HG03097 (cell line): ENCODE measurements at regions not wholly inside any gene's neighbourhood (a gene's known extent, or its start where the extent isn't known, plus 50 kb on each side); places are given as distances from the start of the nearest gene placed in this dataset.
"Not testable (repeated sequence)": the region's sequence is repeated elsewhere in the genome, so short reads cannot be mapped to it uniquely, and the experiment has no call there.

Source experiments
- ATAC-seq: cut with Tn5 transposase; IDR thresholded peaks from one replicate; pipeline ENCODE4 v1.9.1; 2021; ENCODE audit not compliant: unreplicated experiment, low FRiP score

DNA sequence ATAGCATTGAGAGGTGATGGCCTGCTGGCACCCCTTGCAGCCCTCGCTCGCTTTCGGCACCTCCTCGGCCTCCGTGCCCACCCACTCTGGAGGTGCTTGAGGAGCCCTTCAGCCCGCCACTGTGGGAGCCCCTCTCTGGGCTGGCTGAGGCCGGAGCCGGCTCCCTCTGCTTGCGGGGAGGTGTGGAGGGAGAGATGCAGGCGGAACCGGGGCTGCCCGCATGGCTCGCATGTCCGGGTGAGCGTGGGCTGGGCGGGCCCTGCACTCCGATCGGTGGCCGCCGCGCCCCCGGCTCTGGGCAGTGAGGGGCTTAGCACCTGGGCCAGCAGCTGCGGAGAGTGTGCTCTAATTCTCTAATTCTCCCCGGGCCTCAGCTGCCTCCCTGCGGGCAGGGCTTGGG is 101.1 kb downstream of the KIF4B start:
- ATAC-seq: no peak

DNA sequence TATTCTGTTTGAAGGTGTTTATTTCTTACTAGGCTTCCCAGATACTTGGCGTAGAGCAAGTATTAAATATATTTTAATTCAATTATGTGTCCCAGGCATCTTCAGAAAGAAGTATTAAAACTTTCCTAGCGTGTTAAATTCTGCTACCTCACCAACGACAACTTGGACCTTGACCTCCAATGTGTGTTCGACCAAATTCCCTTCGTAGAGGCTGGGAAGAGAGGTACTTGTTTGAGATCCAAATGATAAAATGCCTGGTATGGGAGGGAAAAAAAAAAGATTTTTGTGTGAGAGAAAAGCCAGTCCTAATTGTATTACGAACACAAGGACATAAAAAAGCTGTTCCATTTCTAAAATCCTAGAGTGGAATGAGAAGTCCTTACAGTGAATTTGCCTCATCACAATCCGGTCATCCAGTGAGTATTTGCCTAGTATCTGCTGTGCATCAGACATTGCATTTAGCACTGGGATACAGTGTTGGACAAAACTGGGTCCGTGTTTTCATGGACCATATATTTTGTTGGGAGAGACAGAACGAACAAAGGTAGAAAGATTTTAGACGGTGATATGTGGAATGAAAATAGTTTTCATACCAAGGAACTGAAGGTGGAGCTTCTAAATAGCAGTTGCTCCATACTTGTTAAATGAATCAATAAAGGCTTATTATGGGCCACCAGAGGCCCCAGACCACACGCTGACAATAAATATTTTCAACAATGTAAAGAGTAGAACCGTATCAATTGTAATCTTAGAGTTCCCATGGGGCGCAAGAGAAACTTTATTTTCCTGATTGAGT is 103.1 kb downstream of the KIF4B start:
- no peak for ATAC-seq

DNA sequence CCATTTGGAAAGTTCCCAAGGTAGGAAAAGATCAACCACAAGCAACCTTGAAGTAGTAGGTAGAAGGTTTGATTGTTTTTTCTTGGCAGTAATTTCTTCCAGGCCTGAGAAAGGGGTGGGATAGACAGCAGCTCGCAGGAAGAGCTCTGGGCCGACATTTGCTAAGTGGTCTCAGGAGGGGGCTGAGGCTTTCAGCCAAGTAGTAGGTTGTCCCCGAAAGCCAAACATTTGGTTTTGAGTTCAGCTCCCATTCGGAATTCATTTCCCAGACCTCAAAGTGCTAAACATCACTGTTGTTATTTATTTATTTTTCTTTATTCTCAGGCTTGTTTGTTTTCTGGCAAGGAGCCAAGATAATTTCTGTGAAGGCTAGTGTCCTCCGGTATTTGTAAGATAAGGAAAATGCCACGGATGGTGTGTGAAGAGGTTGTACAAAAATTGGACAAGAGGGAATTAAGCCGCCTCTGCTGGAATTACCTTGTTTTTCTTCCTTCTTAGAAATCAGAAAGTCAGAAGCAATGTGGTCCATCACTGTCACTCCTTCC is 112.1 kb downstream of the KIF4B start:
- no peak for ATAC-seq

DNA sequence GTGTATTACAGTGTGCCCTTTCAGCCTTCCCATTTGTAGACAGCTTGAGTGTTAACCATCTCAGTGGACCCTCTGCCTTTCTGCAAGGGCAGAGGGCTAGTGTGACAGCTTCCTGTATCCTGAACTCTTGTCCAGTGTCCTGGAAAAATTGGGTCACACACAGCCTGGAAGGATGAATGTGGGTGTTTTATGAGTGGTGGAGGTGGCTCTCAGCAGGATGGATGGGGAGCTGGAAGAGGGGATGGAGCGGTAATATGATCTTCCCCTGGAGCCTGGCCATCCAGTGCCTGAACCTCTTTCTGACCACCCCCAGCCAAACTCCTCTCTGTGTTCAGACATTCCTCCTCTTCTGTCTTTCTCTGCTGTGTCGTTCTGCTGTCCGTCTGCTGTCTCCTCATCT is 113.0 kb downstream of the KIF4B start:
- ATAC-seq: no peak

GRCh38 chr5:155127552-155127951 is 114.0 kb downstream of the KIF4B start:
- ATAC-seq: no peak

DNA sequence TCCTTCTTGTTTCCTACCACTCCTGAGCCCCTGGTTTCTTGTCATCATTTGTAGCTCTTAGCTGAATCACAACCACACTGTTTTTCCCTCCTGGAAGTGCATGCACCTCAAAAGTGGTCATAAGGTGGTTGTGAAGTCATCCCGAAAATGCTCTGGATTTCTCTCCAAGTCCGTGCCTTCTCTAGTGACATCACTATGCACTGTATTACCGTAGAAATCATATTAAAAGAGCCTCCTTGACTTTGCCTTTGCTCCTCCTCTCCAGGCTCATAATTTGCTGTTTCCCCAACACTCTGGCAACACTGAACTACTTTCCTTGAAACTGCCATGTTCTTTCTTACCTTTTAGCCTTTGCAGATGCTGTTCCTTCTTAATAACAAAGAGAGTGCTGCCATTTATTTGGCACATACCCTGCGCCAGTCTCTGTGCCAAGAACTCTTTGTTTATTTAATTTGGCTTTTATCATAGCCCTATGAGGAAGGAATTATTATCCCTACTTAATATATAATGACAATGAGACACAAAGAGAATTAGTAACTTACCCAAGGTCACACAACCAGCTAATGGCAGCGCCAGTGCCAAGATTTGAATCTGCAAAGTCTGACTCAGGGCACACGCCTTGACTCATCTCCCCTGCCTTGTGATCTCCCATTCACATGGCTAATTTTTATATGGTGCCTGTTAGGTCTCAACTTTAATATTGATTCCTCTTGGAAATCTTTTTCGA is 115.4 kb downstream of the KIF4B start:
- no peak for ATAC-seq

DNA sequence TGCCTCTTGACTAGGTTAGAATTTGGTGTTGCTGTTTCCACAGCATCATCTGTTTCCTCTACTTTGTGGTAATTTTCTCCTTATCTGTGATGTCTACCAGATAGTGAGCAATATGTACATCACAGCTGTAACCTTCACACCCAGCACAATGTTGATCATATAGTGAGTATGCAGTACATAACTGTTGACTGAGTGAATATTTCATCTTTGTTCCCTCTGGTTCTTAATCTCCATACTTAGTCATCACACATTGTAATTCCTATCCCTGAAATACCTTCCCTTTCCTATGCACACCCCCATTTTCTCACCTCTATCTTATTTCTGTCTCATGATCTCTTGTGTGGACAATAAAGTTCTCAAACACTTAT is 115.9 kb downstream of the KIF4B start:
- ATAC-seq: no peak

DNA sequence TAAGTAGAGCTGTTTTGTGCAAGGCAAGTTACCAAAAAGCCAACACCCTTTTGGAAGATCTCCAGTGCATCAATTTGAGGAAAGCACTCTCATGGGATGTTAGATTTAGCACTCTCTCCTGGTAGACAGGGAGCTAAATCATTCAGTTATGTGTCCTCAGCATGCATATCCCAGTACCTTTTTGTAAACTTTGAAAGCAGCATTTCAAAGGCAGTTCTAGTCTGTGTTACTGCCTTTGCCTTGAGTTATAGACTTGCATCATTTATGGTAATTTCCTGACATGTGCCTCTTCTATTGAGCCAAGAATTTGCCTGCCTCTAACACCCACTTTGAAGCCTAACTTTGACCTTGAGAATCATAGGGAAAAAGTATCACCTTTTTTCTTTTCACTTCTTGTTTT is 120.6 kb downstream of the KIF4B start:
- ATAC-seq: no peak

- no peak for ATAC-seq
These were observed 122.8 kb downstream of the KIF4B start for GRCh38 chr5:155136216-155136850.

DNA sequence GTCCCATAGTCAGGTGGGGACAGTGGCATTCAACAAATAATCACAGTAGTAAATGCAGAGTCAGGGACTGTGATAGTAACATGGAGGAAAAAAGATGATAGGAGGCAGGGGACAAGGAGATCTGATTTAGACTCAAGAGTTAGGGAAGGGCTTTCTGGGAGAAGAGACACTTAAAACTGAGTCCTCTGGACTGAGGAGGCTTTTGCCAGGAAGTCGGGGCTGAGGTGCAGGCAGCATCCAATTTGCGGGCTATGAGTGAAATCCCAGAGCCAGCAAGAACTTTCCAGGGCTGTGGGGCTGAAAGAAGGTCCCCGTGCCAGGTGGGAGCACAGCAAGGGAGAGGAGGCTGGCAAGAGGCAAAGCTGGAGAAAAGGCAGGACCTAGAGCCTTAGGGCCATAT is 124.1 kb downstream of the KIF4B start:
- no peak for ATAC-seq

GRCh38 chr5:155140646-155141045 is 127.1 kb downstream of the KIF4B start:
- ATAC-seq: no peak

- no peak for ATAC-seq
These were observed 131.4 kb downstream of the KIF4B start for GRCh38 chr5:155144956-155145355.

DNA sequence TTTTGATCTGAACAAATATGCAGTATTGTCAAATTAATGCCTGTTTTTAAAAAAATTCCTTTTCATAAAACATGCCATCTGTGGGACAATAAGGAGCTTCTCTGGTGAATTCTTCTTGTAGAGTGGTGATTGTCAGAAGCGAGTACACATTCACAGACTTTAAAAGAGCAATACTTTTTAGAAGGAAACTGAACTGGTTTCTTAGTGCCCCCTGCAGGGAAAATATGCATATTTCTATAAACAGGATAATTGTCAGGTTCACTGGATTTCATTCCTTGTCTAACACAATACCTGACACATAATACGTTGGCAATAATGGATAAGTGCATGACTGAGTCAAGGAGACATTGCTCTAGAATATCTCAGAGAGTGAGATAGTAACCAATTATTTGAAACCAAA is 133.7 kb downstream of the KIF4B start:
- no peak for ATAC-seq

- ATAC-seq: no peak
These were observed 135.1 kb downstream of the KIF4B start for GRCh38 chr5:155148694-155149093.

- no peak for ATAC-seq
These were observed 136.5 kb downstream of the KIF4B start for GRCh38 chr5:155150012-155150411.

DNA sequence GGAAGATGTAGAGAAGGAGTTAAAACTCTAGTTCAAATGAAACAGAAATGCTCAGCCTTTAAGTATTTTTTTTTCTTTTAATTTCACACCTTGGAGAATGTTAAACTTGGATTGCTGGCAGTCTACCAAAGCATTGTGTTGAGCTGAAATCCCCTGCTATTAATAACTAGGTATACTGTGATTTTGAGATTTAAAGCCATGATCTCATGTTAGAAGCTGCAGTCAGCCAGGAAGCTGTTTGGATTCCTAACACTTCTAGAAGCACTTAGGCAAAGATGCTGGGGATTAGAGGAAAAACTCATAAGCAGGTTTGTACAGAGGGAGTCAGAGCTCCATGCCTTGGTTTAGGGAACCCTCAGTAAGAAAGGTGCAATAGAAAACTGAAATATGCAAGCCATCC is 141.4 kb downstream of the KIF4B start:
- ATAC-seq: no peak

- ATAC-seq: not testable (repeated sequence)
These were observed 149.5 kb downstream of the KIF4B start for GRCh38 chr5:155163084-155163483.

DNA sequence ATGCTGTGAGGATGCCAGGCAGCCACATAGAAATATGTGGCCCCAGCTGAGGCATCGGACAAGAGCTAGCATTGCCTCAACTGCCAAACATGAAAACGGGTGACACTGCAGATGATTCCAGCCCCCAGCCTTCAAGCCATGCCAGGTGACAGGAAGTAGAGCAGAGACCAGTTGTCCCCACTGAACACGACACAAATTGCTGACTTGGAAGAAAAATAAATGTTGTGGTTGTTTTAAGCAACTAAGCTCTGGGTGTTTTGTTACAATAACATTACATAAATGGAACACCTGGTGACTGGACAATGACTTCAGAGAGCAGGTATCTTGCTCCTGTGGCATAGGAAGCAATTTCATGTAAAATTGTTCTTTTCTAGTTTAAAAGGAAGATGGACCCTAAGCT is 154.2 kb downstream of the KIF4B start:
- ATAC-seq: no peak

DNA sequence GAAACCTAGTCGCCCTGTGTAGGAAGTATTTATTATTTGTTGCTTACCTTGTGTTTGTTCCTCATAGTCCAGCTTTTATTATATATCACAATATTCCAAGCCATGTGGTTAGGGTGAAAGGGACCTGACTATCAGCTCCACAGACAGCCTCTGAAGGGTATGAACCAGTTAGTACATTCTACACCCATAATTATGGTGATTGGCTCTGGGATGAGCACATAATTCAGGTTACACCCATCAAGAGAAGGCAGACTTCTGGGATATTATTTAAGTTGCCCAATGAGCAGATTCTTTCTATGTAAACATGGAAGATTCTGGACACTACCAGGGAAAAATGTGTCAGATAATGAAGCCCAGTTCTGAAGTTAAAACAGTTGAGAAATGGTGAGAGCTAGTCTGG is 168.0 kb downstream of the KIF4B start:
- ATAC-seq: no peak

GRCh38 chr5:155189476-155189875 is 175.9 kb downstream of the KIF4B start:
- no peak for ATAC-seq

GRCh38 chr5:155189981-155190380 is 176.4 kb downstream of the KIF4B start:
- ATAC-seq: no peak
